AG04449 (cell line): ENCODE measurements at regions not wholly inside any gene's neighbourhood (a gene's known extent, or its start where the extent isn't known, plus 50 kb on each side); places are given as distances from the start of the nearest gene placed in this dataset.
"Not testable (repeated sequence)": the region's sequence is repeated elsewhere in the genome, so short reads cannot be mapped to it uniquely, and the experiment has no call there.

ENCODE experiments used
- CTCF ChIA-PET: fragments of 350-600 bp; formaldehyde crosslinking; extraction: SDS; loops from one replicate; lab custom pipeline; 2021; ENCODE audit warnings: antibody characterized with exemption; lab: Yijun Ruan, JAX
- POLR2A ChIA-PET: fragments of 400-600, 350-600 bp; formaldehyde crosslinking; extraction: SDS; loops from one replicate; lab custom pipeline; 2020; ENCODE audit warnings: antibody characterized with exemption, inconsistent platforms; lab: Yijun Ruan, JAX
- DNase-seq: peaks from one replicate; pipeline ENCODE4 v3.0.0-alpha.2; 2010; ENCODE audit warnings: low read depth, low spot score
- H3K4me3 ChIP-seq: 2 replicates; pipeline ENCODE4 v1.5.1; 2011; ENCODE audit warnings: low read depth, mild to moderate bottlenecking, control low read depth, low read length
- TF ChIP-seq, protein P1 (sequence below): IDR thresholded peaks from one replicate; pipeline ENCODE4 v1.5.1; 2011; ENCODE audit warnings: mild to moderate bottlenecking, moderate library complexity, low read length, control low read depth, inconsistent platforms; ENCODE audit not compliant: insufficient read depth; ENCODE audit errors: missing control alignments

DNA sequence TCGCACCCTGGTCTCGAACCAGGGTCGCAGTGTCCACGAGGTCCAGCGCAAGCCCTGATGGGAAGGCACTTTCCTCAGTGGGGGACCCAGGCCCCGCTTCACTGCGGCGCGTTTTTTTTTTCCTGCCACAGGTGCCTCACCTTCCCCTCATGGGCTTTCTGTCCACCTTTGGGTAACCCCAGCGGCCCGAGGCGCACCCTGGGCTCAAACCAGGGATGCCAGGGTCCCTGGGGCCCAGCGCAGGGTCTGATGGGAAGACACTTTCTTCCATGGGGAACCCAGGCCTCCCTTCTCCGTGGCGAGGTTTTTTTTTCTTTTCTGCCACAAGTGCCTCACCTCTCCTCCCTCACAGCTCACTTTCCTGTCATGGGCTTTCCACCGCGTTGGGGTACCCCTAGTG, 1269.9 kb downstream of the FOXD4L5 start:
- CTCF ChIA-PET, result no interaction called here

DNA sequence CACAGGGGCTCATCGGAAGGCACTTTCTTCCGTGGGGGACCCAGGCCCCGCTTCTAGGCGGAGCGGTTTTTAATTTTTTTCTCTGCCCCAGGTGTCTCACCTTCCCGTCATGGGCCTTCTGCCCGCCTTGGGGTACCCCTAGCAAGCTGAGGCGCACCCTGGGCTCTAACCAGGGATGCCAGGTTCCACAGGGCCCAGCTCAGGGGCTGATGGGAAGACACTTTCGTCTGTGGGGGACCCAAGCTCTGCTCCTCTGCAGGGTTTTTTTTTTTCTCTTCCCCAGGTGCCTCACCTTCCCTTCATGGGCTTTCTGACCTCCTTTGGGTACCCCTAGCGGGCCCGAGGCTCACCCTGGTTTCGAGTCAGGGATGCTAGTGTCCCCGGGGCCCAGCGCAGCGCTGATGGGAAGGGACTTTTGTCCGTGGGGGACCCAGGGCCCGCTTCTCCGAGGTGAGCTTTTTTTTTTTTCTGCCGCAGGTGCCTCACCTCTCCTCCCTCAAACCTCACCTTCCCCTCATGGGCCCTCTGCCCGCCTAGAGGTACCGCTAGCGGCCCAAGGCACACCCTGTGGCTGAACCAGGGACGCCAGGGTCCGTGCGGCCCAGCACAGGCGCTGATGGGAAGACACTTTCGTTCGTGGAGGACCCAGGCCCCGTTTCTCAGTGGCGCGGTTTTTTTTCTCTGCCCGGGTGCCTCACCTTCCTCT, 1270.5 kb downstream of the FOXD4L5 start:
- CTCF ChIA-PET, DNase-seq, H3K4me3 ChIP-seq, POLR2A ChIA-PET: not testable (repeated sequence)

More for the DNA sequence above, 1269.9 kb downstream of the FOXD4L5 start:
- H3K4me3 ChIP-seq, result no peak overlapping the region
- TF ChIP-seq, protein P1, sequence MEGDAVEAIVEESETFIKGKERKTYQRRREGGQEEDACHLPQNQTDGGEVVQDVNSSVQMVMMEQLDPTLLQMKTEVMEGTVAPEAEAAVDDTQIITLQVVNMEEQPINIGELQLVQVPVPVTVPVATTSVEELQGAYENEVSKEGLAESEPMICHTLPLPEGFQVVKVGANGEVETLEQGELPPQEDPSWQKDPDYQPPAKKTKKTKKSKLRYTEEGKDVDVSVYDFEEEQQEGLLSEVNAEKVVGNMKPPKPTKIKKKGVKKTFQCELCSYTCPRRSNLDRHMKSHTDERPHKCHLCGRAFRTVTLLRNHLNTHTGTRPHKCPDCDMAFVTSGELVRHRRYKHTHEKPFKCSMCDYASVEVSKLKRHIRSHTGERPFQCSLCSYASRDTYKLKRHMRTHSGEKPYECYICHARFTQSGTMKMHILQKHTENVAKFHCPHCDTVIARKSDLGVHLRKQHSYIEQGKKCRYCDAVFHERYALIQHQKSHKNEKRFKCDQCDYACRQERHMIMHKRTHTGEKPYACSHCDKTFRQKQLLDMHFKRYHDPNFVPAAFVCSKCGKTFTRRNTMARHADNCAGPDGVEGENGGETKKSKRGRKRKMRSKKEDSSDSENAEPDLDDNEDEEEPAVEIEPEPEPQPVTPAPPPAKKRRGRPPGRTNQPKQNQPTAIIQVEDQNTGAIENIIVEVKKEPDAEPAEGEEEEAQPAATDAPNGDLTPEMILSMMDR, result no peak
- POLR2A ChIA-PET, result no interaction called here
- DNase-seq, result no peak

DNA sequence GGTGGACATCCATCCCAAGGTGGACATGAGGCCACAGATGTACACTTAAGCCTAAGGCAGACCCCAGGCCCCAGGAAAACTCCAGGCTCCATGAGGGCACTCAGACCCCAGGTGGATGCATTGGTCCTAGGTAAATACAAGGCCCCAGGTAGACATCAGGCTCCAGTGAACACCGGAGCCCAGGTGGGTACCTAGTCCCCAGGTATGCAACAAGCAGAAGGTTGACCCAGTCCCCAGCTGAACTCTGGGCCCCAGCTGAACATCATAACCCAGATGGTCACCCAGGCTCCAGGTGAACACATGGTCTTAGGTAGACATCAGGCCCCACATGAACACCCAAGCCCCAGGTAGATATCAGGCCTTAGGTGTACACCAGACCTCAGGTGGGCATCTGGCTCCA, 1271.9 kb downstream of the FOXD4L5 start:
- H3K4me3 ChIP-seq, POLR2A ChIA-PET, CTCF ChIA-PET, DNase-seq: not testable (repeated sequence)

DNA sequence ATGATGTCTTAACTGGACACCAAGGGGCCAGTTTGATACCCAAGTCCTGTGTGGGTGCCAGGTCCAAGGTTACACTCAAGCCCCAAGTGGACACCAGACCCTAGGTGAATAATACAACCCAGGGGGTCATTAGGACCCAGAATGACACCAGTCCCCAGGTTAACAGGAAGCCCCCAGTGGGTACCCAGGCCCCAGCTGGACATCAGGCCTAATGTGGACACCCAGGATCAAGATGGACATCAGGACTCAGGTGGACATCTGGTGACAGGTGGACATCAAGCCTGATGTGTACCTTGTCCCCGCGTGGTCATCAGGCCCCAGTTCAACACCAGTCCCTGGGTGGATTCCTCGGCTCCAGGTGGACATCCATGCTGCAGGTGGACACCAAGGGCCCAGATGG, 1273.0 kb downstream of the FOXD4L5 start:
- H3K4me3 ChIP-seq, DNase-seq, POLR2A ChIA-PET, CTCF ChIA-PET: not testable (repeated sequence)

DNA sequence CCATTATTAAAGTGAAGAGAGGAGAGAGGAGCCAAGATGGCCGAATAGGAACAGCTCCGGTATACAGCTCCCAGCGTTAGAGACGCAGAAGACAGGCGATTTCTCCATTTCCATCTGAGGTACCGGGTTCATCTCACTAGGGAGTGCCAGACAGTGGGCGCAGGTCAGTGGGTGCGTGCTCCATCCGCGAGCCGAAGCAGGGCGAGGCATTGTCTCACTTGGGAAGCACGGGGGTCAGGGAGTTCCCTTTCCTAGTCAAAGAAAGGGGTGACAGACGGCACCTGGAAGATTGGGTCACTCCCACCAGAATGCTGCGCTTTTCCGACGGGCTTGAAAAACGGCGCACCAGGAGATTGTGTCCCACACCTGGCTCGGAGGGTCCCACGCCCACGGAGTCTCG, 1305.3 kb downstream of the FOXD4L5 start:
- H3K4me3 ChIP-seq, DNase-seq, CTCF ChIA-PET, POLR2A ChIA-PET: not testable (repeated sequence)
